ENCODE measurements at regions not wholly inside any gene's neighbourhood (a gene's known extent, or its start where the extent isn't known, plus 50 kb on each side); places are given as distances from the start of the nearest gene placed in this dataset.
"Not testable (repeated sequence)": the region's sequence is repeated elsewhere in the genome, so short reads cannot be mapped to it uniquely, and the experiment has no call there.

DNA sequence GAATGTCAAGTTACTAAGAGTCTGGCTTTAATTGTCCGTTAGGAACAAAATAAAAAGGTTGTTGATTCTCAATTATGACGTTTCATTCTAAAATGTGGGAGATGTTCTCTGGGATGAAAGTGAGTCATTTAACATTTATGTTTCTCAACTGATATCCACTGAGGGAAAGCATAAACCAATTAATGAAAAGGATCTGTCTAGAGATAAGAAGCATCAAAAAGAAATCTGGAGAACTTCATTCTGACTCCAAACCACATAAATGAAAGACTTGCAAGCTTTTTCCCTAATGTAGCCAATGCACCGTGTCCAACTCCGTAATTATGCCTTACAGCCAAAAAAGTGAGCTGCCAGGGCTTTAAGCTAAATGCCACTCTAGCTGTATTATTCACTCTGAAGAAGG, 654.2 kb downstream of the TLE1 start:
- Mint-ChIP-seq H3K4me1 (ENCODE audit: low read depth) (no peaks in the 10 kb centered on the region), H3K36me3 (ENCODE audit: low read depth) (no peaks in the 10 kb centered on the region), H3K27ac (no peak overlapping the region), H3K9me3 (ENCODE audit: insufficient read depth) (no peaks in the 10 kb centered on the region), H3K4me3 (no peak overlapping the region), H3K27me3 (ENCODE audit: low read depth) (no peaks in the 10 kb centered on the region)
- DNase-seq (no peak), ATAC-seq (no peak)
- CTCF ChIA-PET = no interaction called here
- POLR2A ChIA-PET = no interaction called here

GRCh38 chr9:81032831-81033230, 656.5 kb downstream of the TLE1 start:
- Mint-ChIP-seq H3K9me3 (ENCODE audit: insufficient read depth) (no peaks in the 10 kb centered on the region), H3K36me3 (ENCODE audit: low read depth) (no peaks in the 10 kb centered on the region), H3K4me3 (no peak overlapping the region), H3K4me1 (ENCODE audit: low read depth) (no peaks in the 10 kb centered on the region), H3K27me3 (ENCODE audit: low read depth) (no peaks in the 10 kb centered on the region), H3K27ac (no peak overlapping the region)
- DNase-seq (no peak), ATAC-seq (no peak)
- CTCF ChIA-PET = no interaction called here
- POLR2A ChIA-PET = no interaction called here

DNA sequence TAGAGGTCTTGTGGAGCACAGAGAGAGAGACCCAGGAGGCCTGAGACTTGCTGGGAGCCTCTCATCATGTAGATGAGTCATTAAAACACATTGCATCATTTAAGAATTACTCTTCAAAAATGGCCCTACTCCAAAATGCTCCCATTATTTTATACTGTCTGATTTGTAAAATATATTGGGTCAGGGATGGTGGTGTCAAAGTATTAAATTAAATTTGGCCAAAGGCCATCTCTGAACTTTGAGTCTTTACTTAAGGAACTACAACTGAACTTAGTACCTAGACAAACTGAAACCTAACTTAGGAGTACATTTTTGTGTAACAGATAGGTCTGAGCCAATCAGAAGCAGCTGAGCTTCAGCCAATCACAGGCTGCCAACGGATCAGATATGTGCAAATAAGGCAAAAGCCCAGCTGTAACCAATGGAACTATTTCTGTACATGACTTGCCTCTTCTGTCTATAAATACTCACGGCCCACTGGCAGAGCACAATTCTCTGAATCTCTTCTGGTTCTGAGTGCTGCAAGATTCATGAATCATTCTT, 657.2 kb downstream of the TLE1 start:
- ChIA-PET CTCF (no interaction called here), POLR2A (no interaction called here)
- no peak overlapping the region for H3K4me3 Mint-ChIP-seq
- no peak overlapping the region for H3K27ac Mint-ChIP-seq
- H3K9me3 Mint-ChIP-seq (ENCODE audit: insufficient read depth) = no peaks in the 10 kb centered on the region
- H3K36me3 Mint-ChIP-seq (ENCODE audit: low read depth) = no peaks in the 10 kb centered on the region
- no peaks in the 10 kb centered on the region for H3K27me3 Mint-ChIP-seq (ENCODE audit: low read depth)
- ATAC-seq = no peak
- H3K4me1 Mint-ChIP-seq (ENCODE audit: low read depth) = no peaks in the 10 kb centered on the region
- DNase-seq = no peak

DNA sequence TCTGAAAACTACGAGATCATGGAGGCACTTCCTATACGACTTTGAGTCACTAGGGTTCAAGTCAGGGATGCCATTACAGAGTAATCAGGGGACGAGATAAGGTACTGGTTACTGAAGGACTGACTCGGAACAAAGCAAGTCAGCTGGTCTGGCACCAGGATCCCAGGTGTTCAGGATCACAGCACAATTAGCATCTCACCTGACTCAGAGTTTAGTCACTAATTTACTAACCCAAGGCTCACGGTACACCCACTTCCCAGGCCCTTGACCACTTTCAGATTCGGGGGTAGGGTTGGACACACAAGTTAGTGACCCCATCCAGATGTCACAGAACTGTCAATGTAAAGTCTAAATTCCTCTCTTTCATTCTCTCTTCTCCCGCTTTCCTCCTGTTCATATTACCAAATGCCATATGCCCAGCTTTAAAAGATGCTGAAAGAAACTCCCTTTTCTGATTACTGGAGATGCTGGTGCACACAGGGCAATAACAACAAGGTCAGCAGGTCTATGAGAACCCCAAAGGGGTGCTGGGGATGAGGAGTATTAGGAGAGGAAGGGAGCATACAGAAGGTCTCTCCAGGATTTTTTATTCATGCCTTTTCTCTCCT, 657.8 kb downstream of the TLE1 start:
- POLR2A ChIA-PET = no interaction called here

DNA sequence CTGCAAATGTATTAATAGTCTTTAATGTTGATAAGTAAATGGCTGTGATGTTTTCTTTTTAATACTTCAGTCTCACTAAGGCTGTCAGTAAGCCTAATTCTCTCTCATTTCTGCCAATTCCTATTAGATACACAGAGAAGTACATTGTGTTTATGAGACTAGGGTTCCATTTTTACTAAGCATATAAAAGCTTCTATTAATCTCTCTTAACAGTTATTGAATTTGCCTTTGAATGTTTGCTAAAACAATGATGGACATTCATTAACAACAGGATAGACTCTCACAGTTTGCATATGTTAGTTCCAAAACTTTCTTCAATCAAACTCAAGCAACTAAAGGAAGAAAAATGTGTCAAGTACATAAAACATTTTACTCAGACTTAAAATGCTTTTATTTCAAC, 659.3 kb downstream of the TLE1 start:
- no peak for DNase-seq
- Mint-ChIP-seq H3K4me1 (ENCODE audit: low read depth) (no peaks in the 10 kb centered on the region), H3K27ac (no peak overlapping the region), H3K9me3 (ENCODE audit: insufficient read depth) (no peaks in the 10 kb centered on the region), H3K4me3 (no peak overlapping the region), H3K36me3 (ENCODE audit: low read depth) (no peaks in the 10 kb centered on the region), H3K27me3 (ENCODE audit: low read depth) (no peaks in the 10 kb centered on the region)
- POLR2A ChIA-PET = no interaction called here
- ATAC-seq = no peak
- CTCF ChIA-PET = no interaction called here

More for the DNA sequence above, 657.8 kb downstream of the TLE1 start:
- Mint-ChIP-seq H3K4me3 (no peak overlapping the region), H3K9me3 (ENCODE audit: insufficient read depth) (no peaks in the 10 kb centered on the region), H3K4me1 (ENCODE audit: low read depth) (no peaks in the 10 kb centered on the region), H3K27ac (no peak overlapping the region), H3K27me3 (ENCODE audit: low read depth) (no peaks in the 10 kb centered on the region), H3K36me3 (ENCODE audit: low read depth) (no peaks in the 10 kb centered on the region)
- CTCF ChIA-PET = no interaction called here
- DNase-seq (no peak), ATAC-seq (no peak)

DNA sequence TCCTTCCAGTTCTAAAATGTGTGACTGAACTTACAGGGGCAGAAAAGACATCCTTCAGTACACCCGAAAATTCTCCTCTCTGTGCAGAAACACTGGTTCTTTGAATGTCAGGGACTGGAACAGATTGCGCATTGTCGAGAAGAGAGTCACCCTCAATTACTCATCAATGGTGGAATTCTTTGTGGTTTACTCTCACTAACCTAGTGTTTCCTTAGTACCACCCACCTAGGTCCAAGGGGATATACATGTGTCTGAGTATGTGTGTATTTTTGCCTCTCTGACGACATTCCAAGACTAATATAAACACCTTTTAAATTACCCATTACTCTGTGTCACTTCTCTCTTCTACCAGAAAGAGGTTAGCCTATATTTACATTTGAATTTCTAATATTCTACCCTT, 660.8 kb downstream of the TLE1 start:
- no peaks in the 10 kb centered on the region for H3K36me3 Mint-ChIP-seq (ENCODE audit: low read depth)
- ATAC-seq (no peak), DNase-seq (no peak)
- ChIA-PET POLR2A (no interaction called here), CTCF (no interaction called here)
- no peaks in the 10 kb centered on the region for H3K4me1 Mint-ChIP-seq (ENCODE audit: low read depth)
- no peaks in the 10 kb centered on the region for H3K9me3 Mint-ChIP-seq (ENCODE audit: insufficient read depth)
- H3K4me3 Mint-ChIP-seq = no peak overlapping the region
- no peak overlapping the region for H3K27ac Mint-ChIP-seq
- H3K27me3 Mint-ChIP-seq (ENCODE audit: low read depth) = no peaks in the 10 kb centered on the region

DNA sequence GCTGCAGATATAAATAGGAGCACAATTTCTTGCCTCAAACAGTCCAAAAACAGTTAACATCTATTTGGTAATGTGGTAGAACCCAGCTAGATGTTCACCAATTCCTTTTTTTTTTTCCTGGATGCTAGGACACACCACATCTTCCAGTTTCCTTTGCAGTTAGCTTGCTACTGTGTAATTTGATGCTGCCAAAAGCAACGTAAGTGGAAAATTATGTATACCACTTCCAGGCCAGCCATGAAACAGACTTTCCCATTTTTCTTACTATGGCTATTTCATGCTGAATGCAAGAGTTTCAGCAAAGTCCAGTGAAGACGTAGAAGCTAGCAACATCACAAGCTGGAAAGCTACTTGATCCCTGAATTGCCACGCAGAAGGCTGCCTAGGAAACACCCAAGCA, 667.2 kb downstream of the TLE1 start:
- H3K9me3 Mint-ChIP-seq (ENCODE audit: insufficient read depth) = no peaks in the 10 kb centered on the region
- H3K4me1 Mint-ChIP-seq (ENCODE audit: low read depth) = no peaks in the 10 kb centered on the region
- no peak overlapping the region for H3K27ac Mint-ChIP-seq
- ChIA-PET POLR2A (no interaction called here), CTCF (no interaction called here)
- H3K36me3 Mint-ChIP-seq (ENCODE audit: low read depth) = no peaks in the 10 kb centered on the region
- ATAC-seq = no peak
- H3K27me3 Mint-ChIP-seq (ENCODE audit: low read depth) = no peaks in the 10 kb centered on the region
- no peak for DNase-seq
- no peak overlapping the region for H3K4me3 Mint-ChIP-seq

DNA sequence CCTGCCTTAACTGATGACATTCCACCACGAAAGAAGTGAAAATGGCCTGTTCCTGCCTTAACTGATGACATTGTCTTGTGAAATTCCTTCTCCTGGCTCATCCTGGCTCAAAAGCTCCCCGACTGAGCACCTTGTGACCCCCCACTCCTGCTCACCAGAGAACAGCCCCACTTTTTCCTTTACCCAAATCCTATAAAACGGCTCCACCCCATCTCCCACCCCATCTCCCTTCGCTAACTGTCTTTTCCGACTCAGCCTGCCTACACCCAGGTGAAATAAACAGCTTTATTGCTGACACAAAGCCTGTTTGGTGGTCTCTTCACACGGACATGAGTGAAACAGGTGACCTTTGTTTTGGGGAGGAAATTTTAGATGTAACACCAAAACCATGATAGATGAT, 674.4 kb downstream of the TLE1 start:
- CTCF ChIA-PET; ATAC-seq; H3K27me3 Mint-ChIP-seq (ENCODE audit: low read depth); POLR2A ChIA-PET; DNase-seq; H3K9me3 Mint-ChIP-seq (ENCODE audit: insufficient read depth); H3K36me3 Mint-ChIP-seq (ENCODE audit: low read depth); H3K27ac Mint-ChIP-seq; H3K4me3 Mint-ChIP-seq; H3K4me1 Mint-ChIP-seq (ENCODE audit: low read depth): not testable (repeated sequence)

DNA sequence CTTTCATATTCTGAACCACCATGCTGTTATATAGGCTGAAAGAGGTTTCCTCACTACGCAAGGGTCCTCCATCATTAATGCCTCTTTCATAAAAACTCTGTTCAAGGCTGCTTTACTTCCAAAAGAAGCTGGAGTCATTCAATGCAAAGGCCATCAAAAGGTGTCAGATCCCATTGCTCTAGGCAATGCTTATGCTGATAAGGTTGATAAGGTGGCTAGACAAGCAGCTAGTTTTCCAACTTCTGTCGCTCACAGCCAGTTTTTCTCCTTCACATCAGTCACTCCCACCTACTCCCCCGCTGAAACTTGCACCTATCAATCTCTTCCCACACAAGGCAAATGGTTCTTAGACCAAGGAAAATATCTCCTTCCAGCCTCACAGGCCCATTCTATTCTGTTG, 676.2 kb downstream of the TLE1 start:
- H3K9me3 Mint-ChIP-seq (ENCODE audit: insufficient read depth); CTCF ChIA-PET; H3K27ac Mint-ChIP-seq; H3K4me1 Mint-ChIP-seq (ENCODE audit: low read depth); H3K27me3 Mint-ChIP-seq (ENCODE audit: low read depth); H3K36me3 Mint-ChIP-seq (ENCODE audit: low read depth); H3K4me3 Mint-ChIP-seq; POLR2A ChIA-PET; ATAC-seq; DNase-seq: not testable (repeated sequence)

DNA sequence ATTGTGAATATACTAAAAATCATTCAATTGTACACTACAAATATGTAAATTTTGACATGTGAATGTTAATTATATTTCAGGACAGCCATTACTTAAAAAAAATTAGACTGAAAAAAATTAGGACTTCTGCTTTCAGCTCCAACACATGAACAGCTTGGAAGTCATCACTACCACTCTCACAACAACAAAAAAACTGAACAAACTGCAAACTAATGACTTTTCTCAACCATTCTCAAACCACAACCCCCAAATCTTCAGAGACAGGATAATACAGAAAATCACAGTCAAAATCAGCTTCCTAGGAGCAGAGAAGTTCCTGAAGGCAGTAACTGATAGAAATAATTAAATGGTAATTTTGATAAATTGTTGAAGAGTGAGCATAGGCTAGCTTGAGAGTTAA, 686.4 kb downstream of the TLE1 start:
- ChIA-PET CTCF (no interaction called here), POLR2A (no interaction called here)
- Mint-ChIP-seq H3K27ac (no peak overlapping the region), H3K4me3 (no peak overlapping the region), H3K4me1 (ENCODE audit: low read depth) (peaks cover 8% of the 10 kb centered on the region), H3K36me3 (ENCODE audit: low read depth) (no peaks in the 10 kb centered on the region), H3K9me3 (ENCODE audit: insufficient read depth) (no peaks in the 10 kb centered on the region), H3K27me3 (ENCODE audit: low read depth) (peaks cover 5% of the 10 kb centered on the region)
- no peak for DNase-seq
- ATAC-seq = no peak

DNA sequence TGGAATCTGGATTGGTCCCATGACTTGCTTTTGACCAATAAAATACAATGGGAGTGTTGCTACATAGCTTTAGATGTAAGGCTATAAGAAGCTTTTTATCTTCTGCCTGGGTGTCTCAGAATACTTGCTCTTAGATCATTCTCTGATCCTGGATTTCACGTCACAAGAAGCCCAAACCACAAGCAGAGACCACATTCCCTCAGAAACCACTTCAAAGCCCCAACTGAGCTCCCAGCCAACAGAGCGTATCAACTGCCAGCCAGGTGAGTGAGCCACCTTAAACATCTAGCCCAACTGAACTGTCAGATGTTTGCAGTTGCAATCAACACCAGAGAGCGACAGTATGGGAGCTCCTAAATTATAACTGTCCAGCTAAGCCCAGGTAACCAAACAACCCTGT, 687.1 kb downstream of the TLE1 start:
- no peaks in the 10 kb centered on the region for H3K36me3 Mint-ChIP-seq (ENCODE audit: low read depth)
- ATAC-seq (peak; percentile 53), DNase-seq (peak; percentile 69)
- CTCF ChIA-PET = no interaction called here
- H3K27me3 Mint-ChIP-seq (ENCODE audit: low read depth) = peaks cover 5% of the 10 kb centered on the region
- H3K27ac Mint-ChIP-seq = peak overlapping the region; percentile 7
- H3K9me3 Mint-ChIP-seq (ENCODE audit: insufficient read depth) = no peaks in the 10 kb centered on the region
- H3K4me1 Mint-ChIP-seq (ENCODE audit: low read depth) = peaks cover 8% of the 10 kb centered on the region
- no peak overlapping the region for H3K4me3 Mint-ChIP-seq
- POLR2A ChIA-PET = no interaction called here

- H3K4me3 Mint-ChIP-seq = no peak overlapping the region
- H3K9me3 Mint-ChIP-seq (ENCODE audit: insufficient read depth) = peaks cover 4% of the 10 kb centered on the region
- CTCF ChIA-PET = no interaction called here
- H3K36me3 Mint-ChIP-seq (ENCODE audit: low read depth) = no peaks in the 10 kb centered on the region
- POLR2A ChIA-PET = no interaction called here
- peaks cover 3% of the 10 kb centered on the region for H3K27me3 Mint-ChIP-seq (ENCODE audit: low read depth)
- H3K4me1 Mint-ChIP-seq (ENCODE audit: low read depth) = no peaks in the 10 kb centered on the region
- no peak overlapping the region for H3K27ac Mint-ChIP-seq
- DNase-seq = no peak
- no peak for ATAC-seq
Observed at GRCh38 chr9:80995759-80996158, 693.6 kb downstream of the TLE1 start.

GRCh38 chr9:80994892-80995291, 694.5 kb downstream of the TLE1 start:
- H3K4me1 Mint-ChIP-seq (ENCODE audit: low read depth) = no peaks in the 10 kb centered on the region
- DNase-seq (no peak), ATAC-seq (no peak)
- ChIA-PET POLR2A (no interaction called here), CTCF (no interaction called here)
- H3K9me3 Mint-ChIP-seq (ENCODE audit: insufficient read depth) = peaks cover 4% of the 10 kb centered on the region
- no peaks in the 10 kb centered on the region for H3K36me3 Mint-ChIP-seq (ENCODE audit: low read depth)
- no peaks in the 10 kb centered on the region for H3K27me3 Mint-ChIP-seq (ENCODE audit: low read depth)
- no peak overlapping the region for H3K4me3 Mint-ChIP-seq
- H3K27ac Mint-ChIP-seq = no peak overlapping the region
